Rectal smooth muscle tissue (tissue), 1 donor: ENCODE measurements at regions not wholly inside any gene's neighbourhood (a gene's known extent, or its start where the extent isn't known, plus 50 kb on each side); places are given as distances from the start of the nearest gene placed in this dataset.

ENCODE experiments used
- H3K27ac ChIP-seq: one replicate; pipeline ENCODE4 v1.7.0; 2013; ENCODE audit warnings: low read depth, low read length, inconsistent platforms
- H3K27me3 ChIP-seq: one replicate; pipeline ENCODE4 v1.7.0; 2013; ENCODE audit warnings: low read length; ENCODE audit not compliant: control insufficient read depth, insufficient read depth
- H3K36me3 ChIP-seq: one replicate; pipeline ENCODE4 v1.7.0; 2013; ENCODE audit warnings: low read length; ENCODE audit not compliant: control insufficient read depth, insufficient read depth
- H3K4me1 ChIP-seq: one replicate; pipeline ENCODE4 v1.7.0; 2013; ENCODE audit warnings: low read length; ENCODE audit not compliant: control insufficient read depth, insufficient read depth
- H3K4me3 ChIP-seq: one replicate; pipeline ENCODE4 v1.7.0; 2013; ENCODE audit warnings: low read length
- H3K9ac ChIP-seq: one replicate; pipeline ENCODE4 v1.7.0; 2013; ENCODE audit warnings: low read length

DNA sequence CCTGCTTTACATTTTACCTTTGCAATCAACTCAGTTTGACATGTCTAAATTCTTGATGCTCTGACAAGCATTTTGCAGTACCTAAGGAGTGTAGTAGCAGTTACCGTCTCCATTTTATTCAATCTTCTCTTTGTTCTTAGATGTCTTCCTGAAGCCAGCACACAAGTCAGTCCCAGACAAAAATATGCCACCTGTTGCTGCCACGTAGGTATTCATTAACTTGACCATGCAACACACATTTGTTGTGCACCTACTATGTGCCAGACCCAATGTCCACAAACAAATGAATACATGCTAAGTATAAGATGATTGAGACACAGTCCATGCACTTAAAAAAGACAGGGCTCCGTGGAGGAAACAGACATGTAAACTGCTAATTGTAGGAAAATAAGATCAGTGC lies 81.5 kb upstream of the NGF start:
- no peak overlapping the region for H3K27ac ChIP-seq
- H3K27me3 ChIP-seq = no peaks in the 10 kb centered on the region
- no peak overlapping the region for H3K9ac ChIP-seq
- H3K4me3 ChIP-seq = no peak overlapping the region
- H3K4me1 ChIP-seq = no peaks in the 10 kb centered on the region
- H3K36me3 ChIP-seq = no peaks in the 10 kb centered on the region

DNA sequence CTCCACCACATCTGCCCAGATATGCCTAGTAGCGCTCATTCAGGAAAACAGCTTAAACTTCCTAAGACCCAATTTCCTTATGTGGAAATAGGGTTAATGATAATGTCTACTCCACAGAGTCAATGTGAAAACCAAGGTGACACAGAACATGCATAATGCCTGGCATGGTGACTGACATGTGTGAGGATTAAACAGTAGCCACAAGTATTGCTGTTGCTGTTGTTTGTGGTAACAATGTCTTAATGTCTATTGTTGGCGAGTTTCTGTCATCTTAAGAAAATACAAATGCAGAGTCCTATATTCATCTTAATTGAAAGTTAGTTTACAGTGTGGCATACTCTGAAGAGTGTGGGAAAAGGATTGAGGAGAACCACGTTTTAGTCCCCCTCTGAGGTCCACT lies 75.6 kb upstream of the NGF start:
- no peak overlapping the region for H3K9ac ChIP-seq
- H3K27me3 ChIP-seq = no peaks in the 10 kb centered on the region
- H3K27ac ChIP-seq = no peak overlapping the region
- no peak overlapping the region for H3K4me3 ChIP-seq
- H3K4me1 ChIP-seq = no peaks in the 10 kb centered on the region
- H3K36me3 ChIP-seq = no peaks in the 10 kb centered on the region

DNA sequence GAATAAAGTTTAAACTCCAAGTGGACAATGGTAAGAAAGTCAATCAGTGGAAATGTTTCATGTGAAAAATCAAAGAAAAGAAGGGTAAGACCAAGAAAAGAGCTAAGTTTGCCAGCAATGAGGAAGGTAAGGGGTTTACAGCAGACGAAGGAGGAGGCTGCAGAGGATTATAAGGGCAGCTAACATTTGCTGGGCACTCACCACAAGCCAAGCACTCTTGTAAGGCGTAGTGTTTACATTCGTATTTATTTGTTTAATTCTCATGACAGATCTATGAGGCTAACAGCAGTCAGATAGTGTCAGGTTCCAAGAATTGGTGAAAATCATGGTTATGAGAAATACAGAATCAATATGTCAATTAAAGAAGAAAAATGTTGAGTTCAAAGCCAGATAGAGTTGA lies 75.2 kb upstream of the NGF start:
- Histone ChIP-seq H3K27ac (no peak overlapping the region), H3K9ac (no peak overlapping the region), H3K4me1 (no peaks in the 10 kb centered on the region), H3K27me3 (no peaks in the 10 kb centered on the region), H3K36me3 (no peaks in the 10 kb centered on the region), H3K4me3 (no peak overlapping the region)

DNA sequence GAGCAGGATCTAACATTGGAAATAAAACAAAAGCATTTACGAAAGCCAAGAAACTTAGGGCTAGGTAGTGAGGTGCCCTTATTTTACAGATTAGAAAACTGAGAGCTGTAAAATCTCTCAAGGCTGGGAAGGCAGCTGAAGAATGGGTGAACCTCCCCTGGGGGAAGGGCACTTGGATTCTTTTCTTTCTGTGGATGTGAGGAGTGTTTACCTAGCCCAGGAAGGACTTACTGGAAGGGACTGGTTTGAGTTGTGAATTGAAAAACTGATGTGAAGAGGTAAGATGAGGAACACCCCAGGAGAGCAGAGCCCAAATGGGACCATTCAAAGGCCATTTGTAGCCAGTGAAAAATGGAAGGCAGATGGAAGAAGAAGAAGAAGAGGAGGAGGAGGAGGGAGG lies 74.7 kb upstream of the NGF start:
- Histone ChIP-seq H3K4me1 (no peaks in the 10 kb centered on the region), H3K4me3 (no peak overlapping the region), H3K27me3 (no peaks in the 10 kb centered on the region), H3K9ac (no peak overlapping the region), H3K36me3 (no peaks in the 10 kb centered on the region), H3K27ac (no peak overlapping the region)

DNA sequence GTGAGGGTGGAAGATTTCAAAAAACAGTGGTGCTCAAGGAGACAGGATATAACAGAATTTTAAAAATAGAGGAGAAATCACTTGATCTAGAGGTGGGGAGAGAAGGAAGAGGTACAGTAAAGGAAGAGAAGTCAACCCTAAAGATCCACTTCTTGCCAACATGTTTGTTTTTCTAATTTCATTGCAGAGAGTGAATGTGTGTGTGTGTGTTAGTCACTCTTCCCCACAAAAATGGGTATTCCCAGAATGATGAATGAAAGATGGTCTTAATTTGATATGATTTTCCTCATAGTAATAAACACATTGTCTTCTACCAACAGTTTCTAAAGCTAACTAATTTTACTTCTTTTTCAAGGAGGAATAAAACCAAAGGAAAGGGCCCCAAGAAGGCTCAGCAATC lies 74.2 kb upstream of the NGF start:
- Histone ChIP-seq H3K36me3 (no peaks in the 10 kb centered on the region), H3K27ac (no peak overlapping the region), H3K4me1 (no peaks in the 10 kb centered on the region), H3K4me3 (no peak overlapping the region), H3K9ac (no peak overlapping the region), H3K27me3 (no peaks in the 10 kb centered on the region)

DNA sequence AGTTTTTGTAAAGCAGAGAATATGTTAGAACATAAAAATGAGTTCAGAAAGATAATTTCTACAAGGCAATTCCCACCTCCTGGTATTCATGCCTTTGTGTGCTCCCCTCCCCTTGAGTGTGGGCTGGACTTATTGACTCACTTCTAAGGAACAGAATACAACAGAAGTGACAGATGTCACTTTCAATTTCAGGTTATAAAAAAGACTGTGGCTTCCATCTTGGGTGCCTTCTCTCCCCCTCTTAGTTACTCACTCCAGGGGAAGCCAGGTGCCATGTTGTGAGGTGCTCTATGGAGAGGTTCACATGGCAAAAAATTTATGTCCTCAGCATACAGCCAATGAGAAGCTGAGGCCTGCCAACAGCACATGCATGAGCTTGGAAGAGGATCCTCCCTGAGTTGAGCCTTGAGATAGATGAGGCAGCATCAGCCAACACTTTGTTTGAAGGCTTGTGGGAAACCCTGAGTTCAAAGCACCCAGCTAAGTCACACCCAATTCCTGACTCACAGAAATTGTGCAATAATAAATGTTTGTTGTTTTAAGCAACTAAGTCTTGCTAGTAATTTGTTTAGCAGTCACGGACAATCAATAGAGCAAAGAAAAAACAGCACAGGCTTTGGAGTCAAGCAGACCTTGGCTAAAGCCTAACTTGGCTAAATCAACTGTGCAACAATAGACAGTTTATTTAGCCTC lies 73.5 kb upstream of the NGF start:
- H3K27me3 ChIP-seq = no peaks in the 10 kb centered on the region
- H3K36me3 ChIP-seq = no peaks in the 10 kb centered on the region
- no peaks in the 10 kb centered on the region for H3K4me1 ChIP-seq
- no peak overlapping the region for H3K4me3 ChIP-seq
- H3K27ac ChIP-seq = no peak overlapping the region
- no peak overlapping the region for H3K9ac ChIP-seq

DNA sequence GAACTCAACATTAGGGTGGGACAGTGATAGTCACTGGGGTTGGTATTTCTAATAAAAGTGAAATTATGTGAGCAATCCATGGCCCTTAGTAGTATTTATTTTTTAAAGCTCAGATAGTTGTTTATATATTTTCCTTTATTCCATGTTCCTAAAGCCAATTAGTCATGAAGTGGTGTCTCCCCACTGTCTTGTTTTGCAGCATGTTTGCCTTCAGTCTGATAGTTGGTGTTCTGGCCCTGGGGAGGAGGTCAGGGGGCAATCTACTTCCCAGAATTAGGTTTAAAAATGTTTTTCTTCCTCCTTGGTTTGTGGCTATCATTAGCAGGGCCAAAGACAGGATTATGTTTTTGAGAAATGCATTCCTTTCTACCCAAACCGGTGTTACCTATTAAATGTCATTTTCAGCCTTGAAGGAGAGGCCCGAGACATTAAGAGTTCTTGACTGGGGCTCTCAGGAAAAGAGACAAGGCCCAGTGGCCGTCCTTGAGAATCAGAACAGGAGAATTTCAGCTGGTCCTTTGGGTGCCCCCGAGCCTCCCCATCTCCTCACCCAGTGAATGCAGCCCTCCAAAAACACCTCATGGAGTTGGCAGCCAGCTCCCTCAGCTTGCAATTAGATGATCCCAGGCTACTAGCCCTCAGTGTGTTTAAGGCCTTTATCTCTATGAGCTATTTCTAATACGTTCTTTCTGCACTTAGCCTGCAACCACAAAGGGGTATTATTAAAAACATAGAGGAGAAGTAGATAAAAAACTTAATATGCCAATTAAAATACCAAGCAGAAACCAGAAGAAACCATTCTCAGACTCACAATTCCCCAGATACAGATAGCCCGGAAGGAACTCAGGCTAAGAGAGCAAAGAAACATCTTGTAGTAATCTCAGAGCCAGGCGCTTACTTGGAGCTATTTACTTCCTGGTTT lies 71.3 kb upstream of the NGF start:
- Histone ChIP-seq H3K27me3 (no peaks in the 10 kb centered on the region), H3K4me3 (no peak overlapping the region), H3K36me3 (no peaks in the 10 kb centered on the region), H3K9ac (no peak overlapping the region), H3K27ac (no peak overlapping the region), H3K4me1 (no peaks in the 10 kb centered on the region)

DNA sequence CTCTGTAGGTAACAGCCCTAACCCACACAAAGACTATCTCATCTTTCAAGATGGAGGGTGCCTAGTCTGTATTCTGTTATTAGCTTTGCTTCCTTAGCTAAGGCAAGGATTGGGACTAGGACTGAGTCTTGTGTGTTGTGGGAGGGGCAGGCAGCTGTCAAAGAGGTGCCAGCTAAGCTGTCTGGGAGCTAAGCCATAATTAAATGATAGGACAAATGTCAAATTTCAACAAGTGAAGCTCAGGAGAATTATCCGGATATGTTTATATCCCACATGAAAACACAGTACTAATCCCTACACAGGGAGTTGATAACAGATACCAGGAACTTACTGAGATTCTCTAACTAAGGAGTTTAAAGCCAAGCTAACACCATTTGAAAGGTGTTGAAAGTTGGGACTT lies 70.5 kb upstream of the NGF start:
- no peaks in the 10 kb centered on the region for H3K36me3 ChIP-seq
- H3K9ac ChIP-seq = no peak overlapping the region
- H3K4me1 ChIP-seq = no peaks in the 10 kb centered on the region
- H3K4me3 ChIP-seq = no peak overlapping the region
- no peaks in the 10 kb centered on the region for H3K27me3 ChIP-seq
- H3K27ac ChIP-seq = no peak overlapping the region

DNA sequence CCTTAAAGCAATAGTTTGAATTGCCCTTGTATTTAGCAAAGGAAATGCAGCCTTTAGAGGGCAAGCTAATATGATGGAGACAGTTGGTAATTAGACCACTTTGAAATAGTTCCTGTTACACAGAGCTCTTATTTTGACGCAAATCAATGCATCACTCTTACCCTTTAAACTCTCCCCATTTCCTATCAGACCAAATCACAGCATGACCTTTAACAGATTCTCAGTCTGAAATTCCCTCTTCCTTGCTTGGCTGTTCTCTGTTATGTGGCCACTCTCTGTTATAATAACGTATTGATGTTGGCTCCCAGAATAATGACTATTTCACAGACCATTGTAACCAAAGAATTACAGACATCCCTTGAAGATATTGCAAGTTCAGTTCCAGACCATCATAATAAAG lies 66.9 kb upstream of the NGF start:
- Histone ChIP-seq H3K27ac (no peak overlapping the region), H3K9ac (no peak overlapping the region), H3K4me3 (no peak overlapping the region), H3K4me1 (no peaks in the 10 kb centered on the region), H3K27me3 (no peaks in the 10 kb centered on the region), H3K36me3 (no peaks in the 10 kb centered on the region)

DNA sequence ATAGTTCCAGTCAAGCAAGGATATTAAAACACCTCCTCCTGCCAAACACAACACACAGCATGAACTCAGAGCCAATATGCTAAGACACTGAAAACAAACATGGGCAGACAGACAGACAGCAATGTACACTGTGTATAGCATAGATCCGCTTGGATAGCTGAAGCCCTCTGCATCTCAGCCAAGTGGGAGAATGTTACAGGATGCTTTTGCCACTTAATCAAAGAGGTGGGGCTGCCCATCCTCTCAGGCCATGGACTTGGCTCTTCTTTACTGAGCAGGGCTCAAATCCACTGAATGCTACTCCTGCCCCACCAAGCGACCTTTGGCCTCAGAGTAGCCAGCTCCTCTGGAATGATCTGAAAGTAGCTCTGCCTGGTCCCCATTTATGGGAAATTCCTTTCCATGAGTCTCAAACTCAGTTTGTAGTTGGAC lies 64.7 kb upstream of the NGF start:
- Histone ChIP-seq H3K4me3 (no peak overlapping the region), H3K27ac (no peak overlapping the region), H3K27me3 (no peaks in the 10 kb centered on the region), H3K4me1 (no peaks in the 10 kb centered on the region), H3K36me3 (no peaks in the 10 kb centered on the region), H3K9ac (no peak overlapping the region)

DNA sequence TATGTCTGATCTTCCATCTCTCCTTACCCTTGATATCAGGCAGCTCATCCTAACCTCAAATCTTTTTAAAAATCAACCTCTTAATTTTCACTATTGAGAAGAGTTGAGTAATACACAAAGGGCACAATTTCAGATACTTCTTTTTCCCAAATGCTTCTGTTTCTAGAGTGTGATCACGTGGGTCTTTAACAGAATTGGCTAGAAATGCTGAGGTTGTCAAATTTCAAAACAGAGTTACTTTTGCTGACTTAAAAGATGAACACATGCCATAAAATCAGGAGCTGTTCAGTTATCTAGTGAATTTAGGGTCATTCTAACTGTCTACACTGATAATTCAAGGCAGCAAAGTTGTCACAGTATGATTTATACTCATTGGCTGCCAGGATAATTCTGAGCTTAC lies 63.6 kb upstream of the NGF start:
- Histone ChIP-seq H3K36me3 (no peaks in the 10 kb centered on the region), H3K27ac (no peak overlapping the region), H3K27me3 (no peaks in the 10 kb centered on the region), H3K4me3 (no peak overlapping the region), H3K9ac (no peak overlapping the region), H3K4me1 (no peaks in the 10 kb centered on the region)

DNA sequence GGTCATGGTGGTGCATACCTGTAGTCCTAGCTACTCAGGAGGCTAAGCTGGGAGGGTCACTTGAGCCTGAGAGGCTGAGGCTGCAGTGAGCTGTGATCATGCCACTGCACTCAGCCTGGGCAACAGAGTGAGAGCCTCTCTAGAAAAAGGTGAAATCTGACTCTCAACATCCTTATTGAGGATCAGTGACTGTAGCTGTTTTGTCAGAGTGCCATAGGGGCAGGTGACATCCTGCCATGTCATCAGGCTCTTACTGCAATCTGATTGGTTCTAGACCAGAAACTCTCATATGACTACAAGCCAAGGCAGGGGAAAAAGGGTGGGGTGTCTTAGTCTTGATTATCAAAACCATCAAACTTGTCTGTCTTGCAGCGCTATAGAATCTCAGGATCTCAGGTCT lies 62.8 kb upstream of the NGF start:
- Histone ChIP-seq H3K4me3 (no peak overlapping the region), H3K36me3 (no peaks in the 10 kb centered on the region), H3K4me1 (no peaks in the 10 kb centered on the region), H3K27me3 (no peaks in the 10 kb centered on the region), H3K9ac (no peak overlapping the region), H3K27ac (no peak overlapping the region)

DNA sequence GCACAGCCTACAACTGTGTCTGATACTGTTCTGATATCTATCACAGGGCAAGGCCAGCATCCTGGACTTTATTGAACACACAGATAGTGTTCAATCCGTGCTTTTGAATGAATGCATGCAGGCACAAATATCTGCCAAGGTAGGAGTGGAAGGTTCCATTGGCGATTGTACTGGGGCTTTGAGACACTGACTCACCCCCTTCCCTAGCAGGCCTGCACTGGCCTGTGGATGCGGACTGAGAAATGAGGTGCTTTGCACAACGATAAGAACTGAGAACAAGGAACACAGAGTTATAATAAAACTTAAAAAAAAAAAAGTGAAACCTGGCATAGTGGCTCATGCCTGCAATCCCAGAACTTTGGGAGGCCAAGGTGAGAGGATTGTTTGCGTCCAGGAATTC lies 62.4 kb upstream of the NGF start:
- Histone ChIP-seq H3K9ac (no peak overlapping the region), H3K27me3 (no peaks in the 10 kb centered on the region), H3K4me3 (no peak overlapping the region), H3K27ac (no peak overlapping the region), H3K4me1 (no peaks in the 10 kb centered on the region), H3K36me3 (no peaks in the 10 kb centered on the region)
